Activated CD4-positive, alpha-beta memory T cell treated with anti-CD3 and anti-CD28 coated beads for 36 hours (primary cell): ENCODE measurements at regions not wholly inside any gene's neighbourhood (a gene's known extent, or its start where the extent isn't known, plus 50 kb on each side); places are given as distances from the start of the nearest gene placed in this dataset.
"Not testable (repeated sequence)": the region's sequence is repeated elsewhere in the genome, so short reads cannot be mapped to it uniquely, and the experiment has no call there.

ENCODE experiments used
- CTCF ChIA-PET: fragments of 350-600 bp; sonication (Branson Sonifier 250); formaldehyde crosslinking; loops from one replicate; lab custom pipeline; 2021; ENCODE audit warnings: antibody characterized with exemption, inconsistent platforms; lab: Charles Lee
- POLR2A ChIA-PET: fragments of 350-600 bp; sonication (Branson Sonifier 250); formaldehyde crosslinking; loops from one replicate; lab custom pipeline; 2021; ENCODE audit warnings: antibody characterized with exemption; lab: Charles Lee
- DNase-seq: peaks from one replicate; pipeline ENCODE4 v3.0.0-alpha.2; 2020
- H3K27ac Mint-ChIP-seq: one replicate; pipeline ENCODE4 v1.8.0; 2021; ENCODE audit warnings: mixed read lengths
- H3K27me3 Mint-ChIP-seq: one replicate; pipeline ENCODE4 v1.8.0; 2021; ENCODE audit warnings: mixed read lengths
- H3K36me3 Mint-ChIP-seq: one replicate; pipeline ENCODE4 v1.8.0; 2021; ENCODE audit warnings: mixed read lengths
- H3K4me1 Mint-ChIP-seq: one replicate; pipeline ENCODE4 v1.8.0; 2021; ENCODE audit warnings: low read depth, mixed read lengths
- H3K4me3 Mint-ChIP-seq: one replicate; pipeline ENCODE4 v1.8.0; 2021; ENCODE audit warnings: mild to moderate bottlenecking, mixed read lengths
- H3K9me3 Mint-ChIP-seq: one replicate; pipeline ENCODE4 v1.8.0; 2021; ENCODE audit warnings: mixed read lengths
- intact Hi-C: fragments of 100-400 bp; cut with micrococcal nuclease; formaldehyde crosslinking; loops from one replicate; pipeline ENCODE4 v1.15.1; 2023

- H3K36me3 Mint-ChIP-seq, POLR2A ChIA-PET, CTCF ChIA-PET, intact Hi-C loops, H3K9me3 Mint-ChIP-seq, H3K4me1 Mint-ChIP-seq, H3K27me3 Mint-ChIP-seq, H3K4me3 Mint-ChIP-seq: not testable (repeated sequence)
- DNase-seq = peak; percentile 42
- peak overlapping the region; percentile 33 for H3K27ac Mint-ChIP-seq
Observed at GRCh38 chr1:145191272-145191675, 50.7 kb downstream of the PPIAL4D start.

- CTCF ChIA-PET, H3K27me3 Mint-ChIP-seq, H3K9me3 Mint-ChIP-seq, POLR2A ChIA-PET, H3K4me1 Mint-ChIP-seq, DNase-seq, intact Hi-C loops, H3K36me3 Mint-ChIP-seq: not testable (repeated sequence)
- H3K27ac Mint-ChIP-seq = peak overlapping the region; percentile 84
- H3K4me3 Mint-ChIP-seq = peak overlapping the region; percentile 45
Observed at GRCh38 chr1:145189543-145190030, 52.4 kb downstream of the PPIAL4D start.

GRCh38 chr1:145188869-145189542 is 53.0 kb downstream of the PPIAL4D start:
- Mint-ChIP-seq H3K4me3 (peak overlapping the region; percentile 45), H3K27ac (peak overlapping the region; percentile 84)
- H3K9me3 Mint-ChIP-seq, intact Hi-C loops, H3K4me1 Mint-ChIP-seq, H3K27me3 Mint-ChIP-seq, CTCF ChIA-PET, H3K36me3 Mint-ChIP-seq, POLR2A ChIA-PET: not testable (repeated sequence)
- peak; percentile 38 for DNase-seq

DNA sequence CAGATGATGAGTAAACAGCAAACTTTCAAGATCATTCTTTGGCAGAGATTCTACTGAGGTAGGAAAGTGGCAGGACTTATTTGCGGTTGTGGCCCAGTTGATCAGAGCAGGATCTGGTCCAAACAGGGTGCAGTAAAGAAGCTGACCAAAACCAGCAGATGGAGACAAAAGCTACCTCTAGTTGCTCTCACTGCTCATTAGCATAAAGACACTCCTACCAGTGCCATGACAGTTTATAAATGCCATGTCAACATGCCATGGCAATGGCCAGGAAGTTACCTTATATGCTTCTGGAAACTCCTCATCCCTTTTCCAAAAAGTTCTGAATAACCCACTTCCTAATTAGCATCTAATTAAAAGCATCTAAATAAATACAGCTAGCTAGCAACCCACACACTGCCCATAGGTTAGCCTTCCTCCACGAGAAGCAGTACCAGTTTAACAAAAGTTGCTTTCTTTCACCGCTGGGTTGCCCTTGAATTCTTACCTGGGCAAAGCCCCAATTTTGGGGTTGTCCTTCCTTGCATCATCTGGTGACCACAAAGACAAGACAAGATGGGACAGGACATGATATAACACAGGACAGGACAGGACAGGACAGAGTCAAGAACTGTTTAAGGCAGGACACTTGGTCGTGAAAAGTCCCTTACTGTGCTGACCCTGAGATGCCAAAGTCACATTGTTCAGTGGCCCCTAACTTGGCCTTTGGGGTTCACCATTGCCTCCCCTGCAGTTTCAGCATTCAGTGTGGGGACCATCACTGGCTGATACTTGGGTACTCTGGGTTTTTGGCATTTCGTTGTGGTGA is 59.2 kb downstream of the PPIAL4D start:
- H3K4me1 Mint-ChIP-seq, DNase-seq, POLR2A ChIA-PET, H3K36me3 Mint-ChIP-seq, H3K4me3 Mint-ChIP-seq, H3K27ac Mint-ChIP-seq, CTCF ChIA-PET, intact Hi-C loops, H3K9me3 Mint-ChIP-seq, H3K27me3 Mint-ChIP-seq: not testable (repeated sequence)

GRCh38 chr1:145176285-145176925 is 65.6 kb downstream of the PPIAL4D start:
- peak; percentile 21 for DNase-seq
- H3K9me3 Mint-ChIP-seq, H3K27me3 Mint-ChIP-seq, POLR2A ChIA-PET, CTCF ChIA-PET, H3K27ac Mint-ChIP-seq, H3K4me1 Mint-ChIP-seq, H3K4me3 Mint-ChIP-seq, intact Hi-C loops, H3K36me3 Mint-ChIP-seq: not testable (repeated sequence)

GRCh38 chr1:145174377-145174776 is 67.6 kb downstream of the PPIAL4D start:
- H3K27ac Mint-ChIP-seq, POLR2A ChIA-PET, H3K4me1 Mint-ChIP-seq, CTCF ChIA-PET, H3K36me3 Mint-ChIP-seq, intact Hi-C loops, H3K9me3 Mint-ChIP-seq, H3K4me3 Mint-ChIP-seq, DNase-seq, H3K27me3 Mint-ChIP-seq: not testable (repeated sequence)

- POLR2A ChIA-PET, DNase-seq, H3K9me3 Mint-ChIP-seq, intact Hi-C loops, H3K4me1 Mint-ChIP-seq, H3K36me3 Mint-ChIP-seq, H3K4me3 Mint-ChIP-seq, CTCF ChIA-PET, H3K27ac Mint-ChIP-seq, H3K27me3 Mint-ChIP-seq: not testable (repeated sequence)
Observed at GRCh38 chr1:145168220-145168848, 72.6 kb downstream of the FAM72D start.

GRCh38 chr1:145164360-145164759 is 68.6 kb downstream of the FAM72D start:
- POLR2A ChIA-PET, intact Hi-C loops, H3K27ac Mint-ChIP-seq, H3K9me3 Mint-ChIP-seq, CTCF ChIA-PET, H3K36me3 Mint-ChIP-seq, H3K4me1 Mint-ChIP-seq, H3K4me3 Mint-ChIP-seq, H3K27me3 Mint-ChIP-seq, DNase-seq: not testable (repeated sequence)
